ENCODE measurements at regions not wholly inside any gene's neighbourhood (a gene's known extent, or its start where the extent isn't known, plus 50 kb on each side); places are given as distances from the start of the nearest gene placed in this dataset.

- Mint-ChIP-seq H3K4me1 (ENCODE audit: low read depth) (peaks cover 41% of the 10 kb centered on the region), H3K4me3 (no peak overlapping the region), H3K36me3 (peaks cover 7% of the 10 kb centered on the region), H3K9me3 (no peaks in the 10 kb centered on the region), H3K27ac (no peak overlapping the region), H3K27me3 (no peaks in the 10 kb centered on the region)
- DNase-seq = no peak
- intact Hi-C loops (cut with micrococcal nuclease) = no loop called here
- ChIA-PET CTCF (interaction anchor here (1.8 kb wide), 1 partner anchor 37 kb away, joined by 5 read pairs; no protein-coding TSS in a partner anchor), POLR2A (interaction anchor here (1.3 to 1.7 kb wide), 3 partner anchors 35 to 270 kb away, joined by 5 to 7 read pairs (median 6); no protein-coding TSS in a partner anchor)
Measured at GRCh38 chr14:71591231-71591630, 341.0 kb upstream of the RGS6 start.

GRCh38 chr14:71591929-71592328, 340.3 kb upstream of the RGS6 start:
- Mint-ChIP-seq H3K27ac (peak overlapping the region; percentile 29), H3K9me3 (no peaks in the 10 kb centered on the region), H3K36me3 (peaks cover 7% of the 10 kb centered on the region), H3K27me3 (no peaks in the 10 kb centered on the region), H3K4me3 (no peak overlapping the region), H3K4me1 (ENCODE audit: low read depth) (peaks cover 41% of the 10 kb centered on the region)
- ChIA-PET CTCF (interaction anchor here (1.8 kb wide), 1 partner anchor 37 kb away, joined by 5 read pairs; no protein-coding TSS in a partner anchor), POLR2A (interaction anchor here (1.3 to 1.7 kb wide), 3 partner anchors 36 to 270 kb away, joined by 5 to 7 read pairs (median 6); no protein-coding TSS in a partner anchor)
- peak; percentile 53 for DNase-seq
- intact Hi-C loops (cut with micrococcal nuclease) = loop anchor here (1.0 to 2.0 kb wide), 2 partner anchors 37 to 449 kb away; no protein-coding TSS in a partner anchor

- intact Hi-C loops (cut with micrococcal nuclease) = loop anchor here (1.0 to 2.0 kb wide), 2 partner anchors 37 to 450 kb away; no protein-coding TSS in a partner anchor
- no peak overlapping the region for H3K27ac Mint-ChIP-seq
- CTCF ChIA-PET = interaction anchor here (1.8 kb wide), 1 partner anchor 38 kb away, joined by 5 read pairs; no protein-coding TSS in a partner anchor
- H3K9me3 Mint-ChIP-seq = no peaks in the 10 kb centered on the region
- H3K27me3 Mint-ChIP-seq = no peaks in the 10 kb centered on the region
- H3K4me3 Mint-ChIP-seq = no peak overlapping the region
- DNase-seq = peak; percentile 14
- peaks cover 7% of the 10 kb centered on the region for H3K36me3 Mint-ChIP-seq
- H3K4me1 Mint-ChIP-seq (ENCODE audit: low read depth) = peaks cover 43% of the 10 kb centered on the region
- POLR2A ChIA-PET = interaction anchor here (1.3 to 1.7 kb wide), 3 partner anchors 36 to 271 kb away, joined by 5 to 7 read pairs (median 6); no protein-coding TSS in a partner anchor
Measured at GRCh38 chr14:71592361-71592760, 339.9 kb upstream of the RGS6 start.

GRCh38 chr14:71593966-71594365, 338.3 kb upstream of the RGS6 start:
- no peak for DNase-seq
- H3K9me3 Mint-ChIP-seq = no peaks in the 10 kb centered on the region
- intact Hi-C loops (cut with micrococcal nuclease) = loop anchor here (2.0 kb wide), 1 partner anchor 451 kb away; no protein-coding TSS in a partner anchor
- CTCF ChIA-PET = no interaction called here
- POLR2A ChIA-PET = no interaction called here
- no peak overlapping the region for H3K27ac Mint-ChIP-seq
- H3K4me1 Mint-ChIP-seq (ENCODE audit: low read depth) = peaks cover 54% of the 10 kb centered on the region
- H3K36me3 Mint-ChIP-seq = peaks cover 8% of the 10 kb centered on the region
- no peaks in the 10 kb centered on the region for H3K27me3 Mint-ChIP-seq
- no peak overlapping the region for H3K4me3 Mint-ChIP-seq

GRCh38 chr14:71594821-71595220, 337.4 kb upstream of the RGS6 start:
- Mint-ChIP-seq H3K27ac (no peak overlapping the region), H3K27me3 (no peaks in the 10 kb centered on the region), H3K36me3 (peaks cover 12% of the 10 kb centered on the region), H3K4me3 (no peak overlapping the region), H3K9me3 (no peaks in the 10 kb centered on the region), H3K4me1 (ENCODE audit: low read depth) (peaks cover 51% of the 10 kb centered on the region)
- POLR2A ChIA-PET = no interaction called here
- intact Hi-C loops (cut with micrococcal nuclease) = no loop called here
- peak; percentile 15 for DNase-seq
- CTCF ChIA-PET = interaction anchor here (1.0 kb wide), 1 partner anchor 158 kb away, joined by 3 read pairs; no protein-coding TSS in a partner anchor

GRCh38 chr14:71595441-71595840, 336.8 kb upstream of the RGS6 start:
- Mint-ChIP-seq H3K4me3 (no peak overlapping the region), H3K9me3 (peaks cover 6% of the 10 kb centered on the region), H3K27me3 (no peaks in the 10 kb centered on the region), H3K4me1 (ENCODE audit: low read depth) (peaks cover 51% of the 10 kb centered on the region), H3K36me3 (peaks cover 17% of the 10 kb centered on the region), H3K27ac (no peak overlapping the region)
- no peak for DNase-seq
- CTCF ChIA-PET = interaction anchor here (1.0 kb wide), 1 partner anchor 157 kb away, joined by 3 read pairs; no protein-coding TSS in a partner anchor
- intact Hi-C loops (cut with micrococcal nuclease) = no loop called here
- POLR2A ChIA-PET = no interaction called here

GRCh38 chr14:71597287-71597920, 334.8 kb upstream of the RGS6 start:
- no peak overlapping the region for H3K27ac Mint-ChIP-seq

GRCh38 chr14:71597955-71598660, 334.1 kb upstream of the RGS6 start:
- Mint-ChIP-seq H3K4me3 (no peak overlapping the region), H3K27ac (no peak overlapping the region), H3K9me3 (peaks cover 20% of the 10 kb centered on the region), H3K36me3 (peaks cover 30% of the 10 kb centered on the region), H3K27me3 (no peaks in the 10 kb centered on the region), H3K4me1 (ENCODE audit: low read depth) (peaks cover 41% of the 10 kb centered on the region)
- peak; percentile 31 for DNase-seq
- POLR2A ChIA-PET = no interaction called here
- intact Hi-C loops (cut with micrococcal nuclease) = no loop called here
- CTCF ChIA-PET = no interaction called here

More at GRCh38 chr14:71597287-71597920, 334.8 kb upstream of the RGS6 start:
- intact Hi-C loops (cut with micrococcal nuclease) = no loop called here
- no peaks in the 10 kb centered on the region for H3K27me3 Mint-ChIP-seq
- peaks cover 20% of the 10 kb centered on the region for H3K9me3 Mint-ChIP-seq
- peaks cover 42% of the 10 kb centered on the region for H3K4me1 Mint-ChIP-seq (ENCODE audit: low read depth)
- no peak overlapping the region for H3K4me3 Mint-ChIP-seq
- CTCF ChIA-PET = no interaction called here
- POLR2A ChIA-PET = no interaction called here
- no peak for DNase-seq
- H3K36me3 Mint-ChIP-seq = peaks cover 26% of the 10 kb centered on the region

- CTCF ChIA-PET = no interaction called here
- H3K9me3 Mint-ChIP-seq = peaks cover 26% of the 10 kb centered on the region
- H3K4me3 Mint-ChIP-seq = no peak overlapping the region
- H3K27me3 Mint-ChIP-seq = no peaks in the 10 kb centered on the region
- no peak overlapping the region for H3K27ac Mint-ChIP-seq
- H3K4me1 Mint-ChIP-seq (ENCODE audit: low read depth) = peaks cover 30% of the 10 kb centered on the region
- DNase-seq = no peak
- H3K36me3 Mint-ChIP-seq = peaks cover 35% of the 10 kb centered on the region
- POLR2A ChIA-PET = no interaction called here
- intact Hi-C loops (cut with micrococcal nuclease) = no loop called here
Measured at GRCh38 chr14:71600309-71600708, 331.9 kb upstream of the RGS6 start.

GRCh38 chr14:71602524-71602923, 329.7 kb upstream of the RGS6 start:
- no peak overlapping the region for H3K27ac Mint-ChIP-seq
- POLR2A ChIA-PET = no interaction called here
- H3K9me3 Mint-ChIP-seq = peaks cover 28% of the 10 kb centered on the region
- CTCF ChIA-PET = no interaction called here
- peaks cover 39% of the 10 kb centered on the region for H3K4me1 Mint-ChIP-seq (ENCODE audit: low read depth)
- intact Hi-C loops (cut with micrococcal nuclease) = no loop called here
- H3K36me3 Mint-ChIP-seq = peaks cover 37% of the 10 kb centered on the region
- no peak for DNase-seq
- no peaks in the 10 kb centered on the region for H3K27me3 Mint-ChIP-seq
- H3K4me3 Mint-ChIP-seq = no peak overlapping the region

- Mint-ChIP-seq H3K27me3 (no peaks in the 10 kb centered on the region), H3K4me1 (ENCODE audit: low read depth) (peaks cover 25% of the 10 kb centered on the region), H3K36me3 (peaks cover 29% of the 10 kb centered on the region), H3K27ac (no peak overlapping the region), H3K4me3 (no peak overlapping the region), H3K9me3 (peaks cover 28% of the 10 kb centered on the region)
- CTCF ChIA-PET = no interaction called here
- no peak for DNase-seq
- intact Hi-C loops (cut with micrococcal nuclease) = no loop called here
- POLR2A ChIA-PET = no interaction called here
Measured at GRCh38 chr14:71604231-71604630, 328.0 kb upstream of the RGS6 start.

- Mint-ChIP-seq H3K27me3 (no peaks in the 10 kb centered on the region), H3K27ac (no peak overlapping the region), H3K36me3 (peaks cover 15% of the 10 kb centered on the region), H3K9me3 (peaks cover 16% of the 10 kb centered on the region), H3K4me3 (no peak overlapping the region), H3K4me1 (ENCODE audit: low read depth) (peaks cover 22% of the 10 kb centered on the region)
- no peak for DNase-seq
- intact Hi-C loops (cut with micrococcal nuclease) = no loop called here
- ChIA-PET CTCF (no interaction called here), POLR2A (no interaction called here)
Measured at GRCh38 chr14:71606064-71606463, 326.2 kb upstream of the RGS6 start.

Measured in activated CD4-positive, alpha-beta memory T cell treated with anti-CD3 and anti-CD28 coated beads for 36 hours (primary cell).